Stimulated activated naive CD8-positive, alpha-beta T cell treated with anti-CD3 and anti-CD28 coated beads, Interleukin-15, Interleukin-2, amounts not matched to agents 100 ng/mL and 50 ng/mL, for 24 hours (primary cell): ENCODE measurements at regions not wholly inside any gene's neighbourhood (a gene's known extent, or its start where the extent isn't known, plus 50 kb on each side); places are given as distances from the start of the nearest gene placed in this dataset.

Experiments
- H3K27ac Mint-ChIP-seq: one replicate; pipeline ENCODE4 v1.8.0; 2021; ENCODE audit warnings: mild to moderate bottlenecking, mixed read lengths
- H3K27me3 Mint-ChIP-seq: one replicate; pipeline ENCODE4 v1.8.0; 2021; ENCODE audit warnings: mixed read lengths
- H3K36me3 Mint-ChIP-seq: one replicate; pipeline ENCODE4 v1.8.0; 2021; ENCODE audit warnings: low read depth, mixed read lengths
- H3K4me1 Mint-ChIP-seq: one replicate; pipeline ENCODE4 v1.8.0; 2021; ENCODE audit warnings: low read depth, mixed read lengths
- H3K4me3 Mint-ChIP-seq: one replicate; pipeline ENCODE4 v1.8.0; 2021; ENCODE audit warnings: mild to moderate bottlenecking, mixed read lengths
- H3K9me3 Mint-ChIP-seq: one replicate; pipeline ENCODE4 v1.8.0; 2021; ENCODE audit warnings: mixed read lengths

DNA sequence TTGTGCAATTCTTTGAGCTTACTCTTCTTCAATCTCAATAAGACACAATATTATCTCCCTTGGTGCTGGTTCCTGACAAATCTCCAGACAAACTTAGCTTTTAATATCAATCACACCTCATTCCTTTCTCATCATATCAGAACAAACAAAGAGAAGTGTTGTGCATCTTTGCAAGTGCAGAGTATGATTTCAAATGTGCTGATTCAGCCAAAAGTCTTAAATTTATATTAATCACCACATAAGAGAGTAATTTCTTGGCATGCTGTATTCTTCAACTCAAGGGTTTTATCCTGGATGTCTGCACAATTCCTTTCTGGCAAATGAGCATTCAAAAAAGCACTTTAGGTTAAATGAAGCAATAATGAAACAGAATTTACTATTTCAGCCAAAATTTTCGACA, 877.8 kb downstream of the ANKRD7 start:
- no peak overlapping the region for H3K27ac Mint-ChIP-seq
- no peak overlapping the region for H3K4me3 Mint-ChIP-seq
- H3K4me1 Mint-ChIP-seq, result no peaks in the 10 kb centered on the region
- H3K36me3 Mint-ChIP-seq, result no peaks in the 10 kb centered on the region
- H3K9me3 Mint-ChIP-seq, result no peaks in the 10 kb centered on the region
- no peaks in the 10 kb centered on the region for H3K27me3 Mint-ChIP-seq

DNA sequence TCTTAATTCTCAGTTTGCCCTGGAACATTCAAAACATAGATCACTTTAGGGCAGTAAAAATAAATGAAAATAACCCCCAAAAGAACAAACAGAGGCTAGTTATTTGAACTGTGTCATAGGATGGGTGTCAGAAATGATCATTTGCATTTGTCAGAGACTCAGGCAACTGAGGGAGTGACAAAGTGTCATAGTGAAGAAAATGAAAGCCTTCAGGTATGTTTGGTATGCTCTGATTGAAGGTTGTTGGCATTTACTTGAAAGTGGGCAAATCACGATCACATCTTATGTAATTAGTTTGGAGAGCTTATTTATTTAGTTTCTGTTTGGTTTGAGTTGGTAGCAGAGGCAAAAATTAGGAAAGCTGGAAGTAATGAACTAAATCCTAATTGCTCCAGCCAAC, 880.9 kb downstream of the ANKRD7 start:
- no peaks in the 10 kb centered on the region for H3K4me1 Mint-ChIP-seq
- H3K27ac Mint-ChIP-seq, result no peak overlapping the region
- no peaks in the 10 kb centered on the region for H3K27me3 Mint-ChIP-seq
- H3K9me3 Mint-ChIP-seq, result peaks cover 5% of the 10 kb centered on the region
- H3K4me3 Mint-ChIP-seq, result no peak overlapping the region
- H3K36me3 Mint-ChIP-seq, result no peaks in the 10 kb centered on the region

DNA sequence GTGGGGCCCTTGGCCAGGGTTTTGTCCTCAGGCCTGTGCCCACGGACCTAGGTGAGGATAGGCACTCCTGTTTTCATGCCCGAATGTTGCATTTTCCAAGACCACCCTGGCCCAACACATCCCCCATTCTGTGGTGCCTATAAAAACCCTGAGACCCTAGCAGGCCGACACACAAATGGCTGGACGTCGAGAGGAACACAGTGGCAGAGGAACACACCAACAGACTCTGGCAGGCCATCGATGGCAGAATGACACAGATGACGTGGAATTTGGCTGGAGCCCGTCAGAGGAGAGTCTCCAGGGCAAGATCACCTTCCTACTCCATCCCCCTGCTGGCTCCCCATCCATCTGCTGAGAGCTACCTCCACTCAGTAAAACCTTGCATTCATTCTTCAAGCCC, 898.8 kb downstream of the ANKRD7 start:
- Mint-ChIP-seq H3K9me3 (peaks cover 3% of the 10 kb centered on the region), H3K36me3 (no peaks in the 10 kb centered on the region), H3K27ac (no peak overlapping the region), H3K4me1 (no peaks in the 10 kb centered on the region), H3K27me3 (no peaks in the 10 kb centered on the region), H3K4me3 (no peak overlapping the region)

DNA sequence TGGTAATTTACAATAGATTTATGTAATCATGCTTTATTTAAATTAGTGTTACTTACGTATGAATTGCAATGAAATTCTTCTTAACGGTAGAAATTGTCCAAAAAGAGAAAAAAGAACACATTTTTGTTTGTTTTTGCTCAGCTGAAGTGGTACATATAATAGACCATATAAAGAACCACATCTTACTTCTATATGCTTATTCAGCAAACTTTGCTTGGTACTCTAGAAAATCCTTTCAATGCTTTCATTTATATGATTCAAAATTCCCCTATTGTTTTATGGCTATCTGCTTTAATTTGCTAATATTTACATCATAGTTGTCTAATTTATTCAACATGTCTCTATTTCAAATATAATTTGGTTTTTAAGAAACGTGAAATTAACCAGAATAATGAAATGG, 903.2 kb downstream of the ANKRD7 start:
- H3K36me3 Mint-ChIP-seq, result no peaks in the 10 kb centered on the region
- H3K9me3 Mint-ChIP-seq, result peaks cover 6% of the 10 kb centered on the region
- no peaks in the 10 kb centered on the region for H3K4me1 Mint-ChIP-seq
- H3K27ac Mint-ChIP-seq, result no peak overlapping the region
- no peak overlapping the region for H3K4me3 Mint-ChIP-seq
- H3K27me3 Mint-ChIP-seq, result no peaks in the 10 kb centered on the region

DNA sequence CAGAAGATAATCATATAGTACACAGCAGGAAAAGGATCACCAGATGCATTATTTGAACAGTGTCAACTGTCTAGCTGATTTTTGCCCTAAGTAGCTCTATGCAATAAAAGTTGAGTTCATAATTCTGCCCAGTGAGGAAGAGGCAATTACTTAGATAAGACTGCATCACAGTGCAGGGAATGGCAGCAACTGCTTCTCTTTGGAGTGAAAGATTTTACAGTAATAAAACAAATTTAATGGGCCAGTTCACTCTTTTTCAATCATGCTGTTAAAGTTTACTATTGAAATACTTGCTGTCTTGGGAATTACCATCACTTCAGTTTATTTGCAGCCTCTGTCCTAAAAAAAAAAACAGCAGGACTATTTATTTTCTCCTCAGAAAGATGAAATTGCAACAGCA, 907.9 kb downstream of the ANKRD7 start:
- no peak overlapping the region for H3K4me3 Mint-ChIP-seq
- H3K9me3 Mint-ChIP-seq, result peaks cover 7% of the 10 kb centered on the region
- H3K4me1 Mint-ChIP-seq, result no peaks in the 10 kb centered on the region
- no peak overlapping the region for H3K27ac Mint-ChIP-seq
- no peaks in the 10 kb centered on the region for H3K27me3 Mint-ChIP-seq
- no peaks in the 10 kb centered on the region for H3K36me3 Mint-ChIP-seq

DNA sequence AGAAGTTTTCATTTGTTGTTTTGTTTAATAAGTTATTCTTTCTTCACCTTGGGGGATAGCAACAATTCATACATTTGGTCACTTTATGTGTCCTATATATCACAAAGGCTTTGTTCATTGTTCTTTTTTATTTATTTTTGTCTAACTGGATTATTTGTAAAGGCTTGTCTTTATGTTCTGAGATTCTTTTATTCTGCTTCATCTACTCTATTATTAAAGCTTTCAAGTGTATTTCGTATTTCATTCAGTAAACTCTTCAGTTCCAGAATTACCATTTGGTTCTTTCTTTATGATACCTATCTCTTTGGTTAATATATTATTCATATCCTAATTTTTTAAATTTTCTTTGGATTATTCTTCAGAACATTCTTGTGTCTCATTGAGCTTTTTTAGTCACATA, 942.9 kb downstream of the ANKRD7 start:
- no peak overlapping the region for H3K4me3 Mint-ChIP-seq
- no peaks in the 10 kb centered on the region for H3K27me3 Mint-ChIP-seq
- H3K9me3 Mint-ChIP-seq, result peaks cover 26% of the 10 kb centered on the region
- H3K36me3 Mint-ChIP-seq, result no peaks in the 10 kb centered on the region
- no peaks in the 10 kb centered on the region for H3K4me1 Mint-ChIP-seq
- no peak overlapping the region for H3K27ac Mint-ChIP-seq

DNA sequence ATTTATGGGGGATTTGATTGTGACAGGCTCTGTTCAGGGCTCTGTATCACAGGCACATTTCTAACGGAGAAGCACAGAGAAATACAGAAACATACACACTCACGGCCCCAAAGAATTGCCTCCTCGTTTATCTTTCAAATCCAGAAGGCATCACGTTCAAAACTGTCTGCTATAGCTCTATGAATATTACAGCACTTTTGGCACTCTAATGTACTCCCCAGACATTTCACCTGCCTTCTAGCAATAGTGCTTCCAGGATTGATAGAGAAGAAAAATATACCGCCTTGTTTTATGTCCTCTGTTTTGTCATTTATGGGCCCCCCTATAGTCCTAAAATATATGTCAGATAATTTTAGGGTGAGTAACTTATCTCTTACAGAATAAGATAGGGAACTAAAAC, 947.5 kb downstream of the ANKRD7 start:
- Mint-ChIP-seq H3K4me1 (no peaks in the 10 kb centered on the region), H3K36me3 (no peaks in the 10 kb centered on the region), H3K9me3 (peaks cover 12% of the 10 kb centered on the region), H3K27ac (no peak overlapping the region), H3K4me3 (no peak overlapping the region), H3K27me3 (no peaks in the 10 kb centered on the region)

DNA sequence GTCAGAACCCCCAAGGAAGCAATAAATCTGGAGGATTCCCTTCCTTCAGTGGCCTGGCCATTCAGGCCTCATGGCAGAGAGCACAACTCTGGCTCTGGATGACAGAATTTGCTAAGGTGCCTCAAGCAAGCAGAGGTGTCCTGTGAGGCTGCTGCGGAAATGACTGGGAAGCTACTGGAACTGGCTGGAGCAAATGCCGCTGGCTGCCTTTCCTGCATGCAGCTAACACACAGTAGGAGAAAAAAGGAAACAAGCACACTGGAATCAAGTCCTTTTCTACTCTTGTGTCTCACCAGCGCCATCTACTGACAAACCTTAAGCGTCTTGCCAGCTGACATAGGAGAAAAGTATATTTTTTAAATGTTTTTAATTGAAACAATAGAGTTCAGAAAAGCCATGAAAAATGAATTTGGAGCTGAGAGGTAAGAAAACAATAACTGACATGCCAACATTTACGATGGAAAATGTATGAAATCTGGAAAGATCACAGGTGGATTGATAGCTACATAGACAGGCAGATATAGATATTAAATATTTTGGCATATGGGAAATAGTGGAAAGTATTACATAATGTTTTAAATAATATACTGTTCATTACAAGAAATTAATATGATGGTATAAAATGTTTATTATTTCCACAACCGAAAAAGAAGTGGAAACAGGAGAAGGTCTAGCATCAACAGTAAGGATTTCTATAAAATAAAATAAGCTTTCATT, 951.6 kb downstream of the ANKRD7 start:
- Mint-ChIP-seq H3K36me3 (no peaks in the 10 kb centered on the region), H3K4me1 (no peaks in the 10 kb centered on the region)

DNA sequence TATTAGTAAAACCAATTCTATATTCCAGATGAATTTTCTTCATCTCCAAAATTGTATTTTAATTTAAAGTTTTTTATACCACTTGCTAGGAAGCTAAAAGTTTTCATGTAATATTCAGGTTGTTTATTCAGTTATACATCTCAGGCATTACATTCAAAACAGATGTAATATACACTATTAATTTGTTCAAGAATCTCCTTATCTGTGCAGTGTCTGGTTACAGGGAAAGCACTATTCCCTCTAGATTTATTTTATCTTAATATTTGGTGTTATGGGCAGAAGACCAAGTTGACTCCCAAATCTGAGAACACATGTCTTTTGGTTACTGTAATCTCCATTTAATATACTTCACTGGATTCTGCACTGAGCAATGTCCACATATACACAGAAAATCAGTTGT, 953.4 kb downstream of the ANKRD7 start:
- Mint-ChIP-seq H3K36me3 (no peaks in the 10 kb centered on the region), H3K4me1 (no peaks in the 10 kb centered on the region), H3K4me3 (no peak overlapping the region), H3K27ac (no peak overlapping the region), H3K9me3 (no peaks in the 10 kb centered on the region), H3K27me3 (no peaks in the 10 kb centered on the region)

More for the DNA sequence above, 951.6 kb downstream of the ANKRD7 start:
- no peaks in the 10 kb centered on the region for H3K9me3 Mint-ChIP-seq
- H3K27me3 Mint-ChIP-seq, result no peaks in the 10 kb centered on the region
- no peak overlapping the region for H3K4me3 Mint-ChIP-seq
- H3K27ac Mint-ChIP-seq, result no peak overlapping the region

DNA sequence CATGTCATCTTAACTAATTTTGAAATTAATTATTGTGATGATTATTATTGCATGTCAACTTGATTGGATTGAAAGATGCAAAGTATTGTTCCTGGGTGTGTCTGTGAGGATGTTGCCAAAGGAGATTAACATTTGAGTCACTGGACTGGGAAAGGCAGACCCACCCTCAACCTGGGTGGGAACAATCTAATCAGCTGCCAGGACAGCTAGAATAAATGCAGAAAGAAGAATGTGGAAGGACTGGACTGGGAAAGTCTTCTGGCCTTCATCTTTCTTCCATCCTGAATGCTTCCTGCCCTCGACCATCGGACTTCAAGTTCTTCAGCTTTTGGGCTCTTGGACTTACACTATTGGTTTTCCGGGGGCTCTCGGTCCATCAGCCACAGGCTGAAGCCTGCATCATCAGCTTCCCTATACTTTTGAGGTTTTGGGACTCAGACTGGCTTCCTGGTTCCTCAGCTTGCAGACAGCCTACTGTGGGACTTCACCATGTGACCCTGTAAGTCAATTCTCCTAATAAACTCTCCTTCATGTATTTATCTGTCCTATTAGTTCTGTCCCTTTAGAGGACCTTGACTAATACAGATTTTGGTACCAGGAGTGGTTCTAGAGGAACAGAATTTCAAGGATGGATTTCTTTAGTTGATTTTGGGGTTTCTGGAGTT, 959.8 kb downstream of the ANKRD7 start:
- Mint-ChIP-seq H3K27me3 (no peaks in the 10 kb centered on the region), H3K36me3 (no peaks in the 10 kb centered on the region), H3K27ac (no peak overlapping the region), H3K4me3 (no peak overlapping the region), H3K4me1 (no peaks in the 10 kb centered on the region), H3K9me3 (peaks cover 5% of the 10 kb centered on the region)

DNA sequence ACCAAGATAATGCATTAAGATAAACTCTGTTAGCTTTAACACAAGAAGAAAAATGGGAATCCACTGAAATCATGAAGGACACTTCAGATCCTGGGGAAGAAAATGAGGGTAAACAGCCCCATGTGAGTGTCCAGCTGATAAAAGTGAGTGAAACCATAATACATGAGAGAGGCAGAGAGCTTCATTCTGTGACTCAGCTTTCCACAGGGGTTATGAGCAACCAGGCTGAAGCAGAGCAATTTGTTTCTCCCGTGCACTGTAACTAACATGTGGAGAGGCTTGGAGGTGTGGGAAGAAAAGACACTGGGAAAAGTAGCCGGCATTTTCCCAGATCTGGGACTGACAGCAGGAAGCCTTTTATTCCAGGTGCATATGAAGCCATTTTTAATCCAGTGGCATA, 971.7 kb downstream of the ANKRD7 start:
- Mint-ChIP-seq H3K27ac (no peak overlapping the region), H3K9me3 (no peaks in the 10 kb centered on the region), H3K27me3 (no peaks in the 10 kb centered on the region), H3K36me3 (no peaks in the 10 kb centered on the region), H3K4me3 (no peak overlapping the region), H3K4me1 (no peaks in the 10 kb centered on the region)

DNA sequence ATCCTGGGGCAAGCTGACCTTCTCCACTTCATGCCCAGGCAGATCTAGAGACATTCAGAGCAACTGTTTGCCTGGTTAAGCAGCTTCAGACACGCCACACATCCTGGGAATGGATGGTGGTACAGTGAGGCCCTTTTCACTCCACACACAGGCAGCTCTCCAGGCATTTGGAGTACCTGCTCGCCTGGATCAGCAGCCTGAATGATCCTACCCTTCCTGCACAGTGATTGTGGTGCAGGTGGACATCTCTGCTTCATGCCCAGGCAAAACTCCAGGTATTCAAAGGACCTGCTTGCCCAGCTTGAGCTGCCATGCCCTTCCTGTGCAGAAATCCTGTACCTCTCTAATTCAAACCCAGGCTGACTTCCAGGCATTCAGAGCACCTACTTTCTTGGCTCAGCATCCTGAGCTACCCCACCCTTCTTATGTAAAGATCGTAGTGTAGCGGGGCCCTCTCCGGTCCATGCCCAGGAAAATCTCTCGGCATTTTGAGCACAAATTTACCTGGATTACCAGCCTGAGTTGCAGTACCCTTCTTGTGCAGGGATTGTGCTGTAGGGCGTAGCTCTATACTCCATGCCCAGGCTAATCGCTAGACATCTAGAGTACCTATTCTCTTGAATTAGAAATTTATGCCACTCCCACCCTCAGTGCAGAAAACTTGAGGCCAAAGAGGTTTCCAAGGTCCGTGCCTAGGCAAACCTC, 972.8 kb downstream of the ANKRD7 start:
- no peaks in the 10 kb centered on the region for H3K4me1 Mint-ChIP-seq
- no peak overlapping the region for H3K27ac Mint-ChIP-seq
- no peak overlapping the region for H3K4me3 Mint-ChIP-seq
- no peaks in the 10 kb centered on the region for H3K36me3 Mint-ChIP-seq
- H3K27me3 Mint-ChIP-seq, result no peaks in the 10 kb centered on the region
- H3K9me3 Mint-ChIP-seq, result no peaks in the 10 kb centered on the region

DNA sequence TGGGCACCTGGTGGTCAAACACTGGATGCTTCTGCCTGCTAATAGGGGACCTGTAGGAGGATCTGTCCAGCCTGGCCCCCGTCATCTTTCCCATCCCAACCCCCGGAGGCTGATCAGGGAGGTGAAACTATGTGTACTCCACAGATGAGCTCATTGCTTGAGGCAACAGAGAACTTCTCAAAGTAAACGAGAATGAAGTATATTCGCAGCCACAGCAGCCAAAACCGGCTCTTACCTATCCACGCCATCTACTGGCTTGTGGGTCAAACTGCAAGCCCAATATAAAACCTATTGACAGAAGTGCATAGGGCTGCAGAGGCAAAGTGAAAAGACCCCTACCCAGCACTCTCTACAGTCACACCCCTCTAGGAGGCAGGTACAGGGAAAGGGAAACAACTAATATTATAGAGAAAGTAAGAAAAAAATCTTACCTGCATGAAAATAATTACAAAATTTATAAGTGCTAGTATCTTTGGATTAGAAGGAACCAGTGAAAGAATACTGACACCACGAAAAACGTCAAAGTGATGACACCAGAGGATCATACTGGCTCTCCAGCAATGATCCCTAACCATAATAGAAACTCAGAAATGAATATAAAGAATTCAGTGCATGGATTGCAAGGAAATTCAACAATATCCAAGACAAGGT, 973.5 kb downstream of the ANKRD7 start:
- Mint-ChIP-seq H3K27me3 (no peaks in the 10 kb centered on the region), H3K4me3 (no peak overlapping the region), H3K4me1 (no peaks in the 10 kb centered on the region), H3K36me3 (no peaks in the 10 kb centered on the region), H3K9me3 (no peaks in the 10 kb centered on the region), H3K27ac (no peak overlapping the region)

DNA sequence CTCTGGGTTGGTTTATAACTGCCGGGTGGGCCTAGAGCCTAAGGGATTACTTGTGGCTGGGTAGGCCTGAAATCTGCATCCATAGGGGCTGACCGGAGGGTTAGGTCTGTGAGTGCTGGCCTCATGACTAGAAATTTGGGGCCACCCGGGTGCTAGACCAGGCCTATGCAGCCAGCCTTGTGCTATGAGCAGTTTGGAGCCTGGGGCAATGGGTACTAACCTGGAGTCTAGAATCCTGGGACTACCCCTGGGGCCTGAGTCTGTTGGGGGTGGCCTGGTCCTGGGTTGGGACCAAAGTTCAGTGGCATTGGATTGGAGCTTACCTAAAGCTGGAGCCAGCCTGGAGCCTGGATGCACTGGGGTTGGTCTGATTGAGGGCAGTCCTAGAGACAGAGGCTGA, 995.2 kb downstream of the ANKRD7 start:
- Mint-ChIP-seq H3K36me3 (no peaks in the 10 kb centered on the region), H3K4me1 (no peaks in the 10 kb centered on the region), H3K27me3 (no peaks in the 10 kb centered on the region), H3K27ac (no peak overlapping the region), H3K9me3 (no peaks in the 10 kb centered on the region), H3K4me3 (no peak overlapping the region)

DNA sequence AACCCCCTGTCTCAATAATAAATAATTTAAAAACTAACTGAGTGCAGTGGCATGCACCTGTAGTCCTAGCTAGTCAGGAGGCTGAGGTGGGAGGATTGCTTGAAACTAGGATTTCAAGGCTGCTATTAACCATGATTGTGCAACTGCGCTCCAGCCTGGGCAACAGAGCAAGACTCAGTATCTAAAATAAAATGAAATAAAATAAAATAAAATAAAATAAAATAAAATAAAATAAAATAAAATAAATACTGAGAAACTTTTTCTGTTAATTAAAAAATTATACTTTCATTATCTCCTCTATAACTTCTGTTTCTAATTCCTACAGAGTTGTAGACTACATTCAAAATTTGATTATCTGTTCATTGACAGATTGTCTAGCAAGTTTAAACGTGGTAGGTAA, 999.4 kb downstream of the ANKRD7 start:
- H3K27ac Mint-ChIP-seq, result no peak overlapping the region
- no peaks in the 10 kb centered on the region for H3K27me3 Mint-ChIP-seq
- no peak overlapping the region for H3K4me3 Mint-ChIP-seq
- no peaks in the 10 kb centered on the region for H3K36me3 Mint-ChIP-seq
- no peaks in the 10 kb centered on the region for H3K4me1 Mint-ChIP-seq
- peaks cover 4% of the 10 kb centered on the region for H3K9me3 Mint-ChIP-seq
